ENCODE measurements at regions not wholly inside any gene's neighbourhood (a gene's known extent, or its start where the extent isn't known, plus 50 kb on each side); places are given as distances from the start of the nearest gene placed in this dataset.
"Not testable (repeated sequence)": the region's sequence is repeated elsewhere in the genome, so short reads cannot be mapped to it uniquely, and the experiment has no call there.

- no peaks in the 10 kb centered on the region for H3F3A ChIP-seq (ENCODE audit: insufficient read depth, low read length, poor library complexity, severe bottlenecking)
Observed at GRCh38 chr3:104032283-104032682, 1334.4 kb upstream of the ALCAM start.

GRCh38 chr3:104040896-104041295 is 1325.8 kb upstream of the ALCAM start:
- no peaks in the 10 kb centered on the region for H3K79me2 ChIP-seq (replicated peaks; ENCODE audit: insufficient read depth, low read length)
- H3K9ac ChIP-seq (ENCODE audit: low read length): no peak overlapping the region
- no peak overlapping the region for H3K4me3 ChIP-seq (ENCODE audit: low read length)
- no peaks in the 10 kb centered on the region for H3K9me3 ChIP-seq (ENCODE audit: low read length)
- TF ChIP-seq SMC3 (conservative IDR thresholded peaks at IDR 0.05; ENCODE audit: poor library complexity) (no peak), RAD21 (conservative IDR thresholded peaks at IDR 0.05) (no peak), CTCF (IDR thresholded peaks at IDR 0.05; ENCODE audit: poor library complexity, severe bottlenecking) (no peak), POLR2AphosphoS5 (IDR thresholded peaks at IDR 0.05) (no peak), EZH2 (IDR thresholded peaks at IDR 0.05; ENCODE audit: borderline replicate concordance, insufficient read depth, low read length, poor library complexity, severe bottlenecking) (no peak), TAF1 (IDR thresholded peaks at IDR 0.05; ENCODE audit: low read depth) (no peak), EP300 (conservative IDR thresholded peaks at IDR 0.05; ENCODE audit: poor library complexity, severe bottlenecking) (no peak), MXI1 (conservative IDR thresholded peaks at IDR 0.05; ENCODE audit: poor library complexity, severe bottlenecking) (no peak), REST (IDR thresholded peaks at IDR 0.05; ENCODE audit: borderline replicate concordance) (no peak)
- no peaks in the 10 kb centered on the region for H3K36me3 ChIP-seq (ENCODE audit: insufficient read depth, low read length)
- no peak overlapping the region for H2AFZ ChIP-seq (ENCODE audit: low read depth, low read length)
- H4K20me1 ChIP-seq (ENCODE audit: insufficient read depth): no peaks in the 10 kb centered on the region
- H3K9me2 ChIP-seq (ENCODE audit: insufficient read depth, low read length): no peaks in the 10 kb centered on the region
- H3K27ac ChIP-seq (ENCODE audit: low read length): no peak overlapping the region
- no peak overlapping the region for H3K4me2 ChIP-seq (ENCODE audit: low read length)
- H3K27me3 ChIP-seq (ENCODE audit: insufficient read depth, low read depth, low read length): no peaks in the 10 kb centered on the region
- no peaks in the 10 kb centered on the region for H3F3A ChIP-seq (ENCODE audit: insufficient read depth, low read length, poor library complexity, severe bottlenecking)

More at GRCh38 chr3:104032283-104032682, 1334.4 kb upstream of the ALCAM start:
- no peak overlapping the region for H2AFZ ChIP-seq (ENCODE audit: low read depth, low read length)
- no peak overlapping the region for H3K4me3 ChIP-seq (ENCODE audit: low read length)
- H3K36me3 ChIP-seq (ENCODE audit: insufficient read depth, low read length): no peaks in the 10 kb centered on the region
- TF ChIP-seq CTCF (IDR thresholded peaks at IDR 0.05; ENCODE audit: poor library complexity, severe bottlenecking) (no peak), SMC3 (conservative IDR thresholded peaks at IDR 0.05; ENCODE audit: poor library complexity) (no peak), EZH2 (IDR thresholded peaks at IDR 0.05; ENCODE audit: borderline replicate concordance, insufficient read depth, low read length, poor library complexity, severe bottlenecking) (no peak), POLR2AphosphoS5 (IDR thresholded peaks at IDR 0.05) (no peak), EP300 (conservative IDR thresholded peaks at IDR 0.05; ENCODE audit: poor library complexity, severe bottlenecking) (no peak), RAD21 (conservative IDR thresholded peaks at IDR 0.05) (no peak)
- no peak overlapping the region for H3K4me2 ChIP-seq (ENCODE audit: low read length)
- no peak overlapping the region for H3K9ac ChIP-seq (ENCODE audit: low read length)
- H4K20me1 ChIP-seq (ENCODE audit: insufficient read depth): no peaks in the 10 kb centered on the region
- no peak overlapping the region for H3K27ac ChIP-seq (ENCODE audit: low read length)
- no peaks in the 10 kb centered on the region for H3K9me2 ChIP-seq (ENCODE audit: insufficient read depth, low read length)
- no peaks in the 10 kb centered on the region for H3K79me2 ChIP-seq (replicated peaks; ENCODE audit: insufficient read depth, low read length)
- H3K9me3 ChIP-seq (ENCODE audit: low read length): no peaks in the 10 kb centered on the region
- no peaks in the 10 kb centered on the region for H3K27me3 ChIP-seq (ENCODE audit: insufficient read depth, low read depth, low read length)

GRCh38 chr3:104043001-104043543 is 1323.6 kb upstream of the ALCAM start:
- not testable (repeated sequence) for H3K9ac ChIP-seq (ENCODE audit: low read length); H4K20me1 ChIP-seq (ENCODE audit: insufficient read depth); H3F3A ChIP-seq (ENCODE audit: insufficient read depth, low read length, poor library complexity, severe bottlenecking); H3K9me2 ChIP-seq (ENCODE audit: insufficient read depth, low read length); H3K79me2 ChIP-seq (replicated peaks; ENCODE audit: insufficient read depth, low read length); H3K27me3 ChIP-seq (ENCODE audit: insufficient read depth, low read depth, low read length); H3K36me3 ChIP-seq (ENCODE audit: insufficient read depth, low read length); H3K9me3 ChIP-seq (ENCODE audit: low read length); H3K27ac ChIP-seq (ENCODE audit: low read length); H3K4me3 ChIP-seq (ENCODE audit: low read length); H2AFZ ChIP-seq (ENCODE audit: low read depth, low read length); H3K4me2 ChIP-seq (ENCODE audit: low read length)
